Thyroid gland (tissue), 4 donors: ENCODE measurements at regions not wholly inside any gene's neighbourhood (a gene's known extent, or its start where the extent isn't known, plus 50 kb on each side); places are given as distances from the start of the nearest gene placed in this dataset.

Experiments
- DNase-seq, 2 donors: peaks; one replicate each; pipeline ENCODE4 v3.0.0-alpha.2; 2019
- H3K27ac ChIP-seq, 3 donors: fragments of 200-600 bp; sonication (generic); 1 replicate in 2 of 3; 2 replicates in 1 of 3; pipeline ENCODE4 v1.5.1; 2016 to 2019; ENCODE audit warnings: mild to moderate bottlenecking in 1 of 3, moderate library complexity in 1 of 3
- H3K27me3 ChIP-seq: fragments of 200-600 bp; sonication (generic); one replicate; pipeline ENCODE4 v1.5.1; 2019
- H3K36me3 ChIP-seq, 2 donors: fragments of 200-600 bp; sonication (generic); one replicate each; pipeline ENCODE4 v1.5.1; 2016 to 2019
- H3K4me1 ChIP-seq, 2 donors: fragments of 200-600 bp; sonication (generic); one replicate each; pipeline ENCODE4 v1.5.1; 2017 to 2019
- H3K4me3 ChIP-seq, 3 donors: fragments of 200-600 bp; sonication (generic); replicated peaks in 1 of 3; 1 replicate in 2 of 3; 2 replicates in 1 of 3; pipeline ENCODE4 v1.5.1; 2016; ENCODE audit warnings: mild to moderate bottlenecking in 1 of 3
- H3K9me3 ChIP-seq: fragments of 200-600 bp; sonication (generic); one replicate; pipeline ENCODE4 v1.5.1; 2017
- CTCF ChIP-seq, 6 experiments: fragments of 200-600 bp in 3 of 6; fragments of 450-650 bp in 3 of 6; sonication (generic) in 3 of 6; IDR thresholded peaks; one replicate each; pipeline ENCODE4 v1.5.1; 2016 to 2019; ENCODE audit warnings: antibody characterized with exemption in 6 of 6, mild to moderate bottlenecking in 2 of 6, inconsistent platforms in 1 of 6, moderate library complexity in 1 of 6
- POLR2A ChIP-seq, 2 donors: fragments of 450-650 bp; IDR thresholded peaks; one replicate each; pipeline ENCODE4 v1.6.1; 2017; ENCODE audit warnings: antibody characterized with exemption in 2 of 2, mild to moderate bottlenecking in 2 of 2, moderate library complexity in 1 of 2
- WGBS, 2 donors: methylation state at CpG; one replicate each; pipeline ENCODE4 v1.1.5; 2017; 5-methylcytosine and 5-hydroxymethylcytosine counted together
- intact Hi-C: fragments of 100-400 bp; cut with DNase I; formaldehyde crosslinking; loops from one replicate; pipeline ENCODE4 v1.15.1; 2023

GRCh38 chr5:175319199-175319598 lies 124.8 kb downstream of the DRD1 start:
- intact Hi-C loops, result no loop called here
- Histone ChIP-seq H3K27me3 (no peaks in the 10 kb centered on the region), H3K9me3 (no peaks in the 10 kb centered on the region), H3K27ac (no peak overlapping the region), H3K36me3 (no peaks in the 10 kb centered on the region), H3K4me3 (no peak overlapping the region), H3K4me1 (no peaks in the 10 kb centered on the region)
- no peak for DNase-seq
- TF ChIP-seq CTCF (IDR thresholded peaks at IDR 0.05) (no peak), POLR2A (IDR thresholded peaks at IDR 0.05) (no peak)
- 24 to 27% methylated on average over 2 of the region's 2 CpGs for WGBS, 2 donors

GRCh38 chr5:175317872-175318271 lies 126.1 kb downstream of the DRD1 start:
- intact Hi-C loops, result no loop called here
- H3K9me3 ChIP-seq, result no peaks in the 10 kb centered on the region
- no peaks in the 10 kb centered on the region for H3K4me1 ChIP-seq
- H3K36me3 ChIP-seq, result no peaks in the 10 kb centered on the region
- DNase-seq, result no peak
- no peak overlapping the region for H3K27ac ChIP-seq
- H3K4me3 ChIP-seq, result no peak overlapping the region
- no peaks in the 10 kb centered on the region for H3K27me3 ChIP-seq
- no peak for TF ChIP-seq POLR2A (IDR thresholded peaks at IDR 0.05)
- TF ChIP-seq CTCF (IDR thresholded peaks at IDR 0.05), result no peak

- no peaks in the 10 kb centered on the region for H3K36me3 ChIP-seq
- intact Hi-C loops, result no loop called here
- no peak for TF ChIP-seq CTCF (IDR thresholded peaks at IDR 0.05)
- no peak for TF ChIP-seq POLR2A (IDR thresholded peaks at IDR 0.05)
- H3K27ac ChIP-seq, result no peak overlapping the region
- H3K27me3 ChIP-seq, result no peaks in the 10 kb centered on the region
- H3K4me1 ChIP-seq, result no peaks in the 10 kb centered on the region
- 80 to 89% methylated on average over 2 of the region's 2 CpGs for WGBS, 2 donors
- H3K4me3 ChIP-seq, result no peak overlapping the region
- DNase-seq, result no peak
- no peaks in the 10 kb centered on the region for H3K9me3 ChIP-seq
Measured at GRCh38 chr5:175309218-175309810, 134.7 kb downstream of the DRD1 start.

- H3K36me3 ChIP-seq, result no peaks in the 10 kb centered on the region
- H3K4me3 ChIP-seq, result no peak overlapping the region
- 79 to 82% methylated on average over 5 of the region's 5 CpGs for WGBS, 2 donors
- no peaks in the 10 kb centered on the region for H3K27me3 ChIP-seq
- no peaks in the 10 kb centered on the region for H3K9me3 ChIP-seq
- DNase-seq, result no peak
- no peak overlapping the region for H3K27ac ChIP-seq
- no peaks in the 10 kb centered on the region for H3K4me1 ChIP-seq
- intact Hi-C loops, result no loop called here
- no peak for TF ChIP-seq POLR2A (IDR thresholded peaks at IDR 0.05)
- no peak for TF ChIP-seq CTCF (IDR thresholded peaks at IDR 0.05)
Measured at GRCh38 chr5:175308701-175309100, 135.3 kb downstream of the DRD1 start.

- Histone ChIP-seq H3K4me3 (no peak overlapping the region), H3K36me3 (no peaks in the 10 kb centered on the region), H3K9me3 (no peaks in the 10 kb centered on the region), H3K4me1 (no peaks in the 10 kb centered on the region), H3K27ac (no peak overlapping the region), H3K27me3 (no peaks in the 10 kb centered on the region)
- TF ChIP-seq CTCF (IDR thresholded peaks at IDR 0.05) (no peak), POLR2A (IDR thresholded peaks at IDR 0.05) (no peak)
- 66 to 91% methylated on average over 2 of the region's 2 CpGs for WGBS, 2 donors
- no peak for DNase-seq
- intact Hi-C loops, result no loop called here
Measured at GRCh38 chr5:175306381-175306780, 137.6 kb downstream of the DRD1 start.
